ENCODE measurements at regions not wholly inside any gene's neighbourhood (a gene's known extent, or its start where the extent isn't known, plus 50 kb on each side); places are given as distances from the start of the nearest gene placed in this dataset.

DNA sequence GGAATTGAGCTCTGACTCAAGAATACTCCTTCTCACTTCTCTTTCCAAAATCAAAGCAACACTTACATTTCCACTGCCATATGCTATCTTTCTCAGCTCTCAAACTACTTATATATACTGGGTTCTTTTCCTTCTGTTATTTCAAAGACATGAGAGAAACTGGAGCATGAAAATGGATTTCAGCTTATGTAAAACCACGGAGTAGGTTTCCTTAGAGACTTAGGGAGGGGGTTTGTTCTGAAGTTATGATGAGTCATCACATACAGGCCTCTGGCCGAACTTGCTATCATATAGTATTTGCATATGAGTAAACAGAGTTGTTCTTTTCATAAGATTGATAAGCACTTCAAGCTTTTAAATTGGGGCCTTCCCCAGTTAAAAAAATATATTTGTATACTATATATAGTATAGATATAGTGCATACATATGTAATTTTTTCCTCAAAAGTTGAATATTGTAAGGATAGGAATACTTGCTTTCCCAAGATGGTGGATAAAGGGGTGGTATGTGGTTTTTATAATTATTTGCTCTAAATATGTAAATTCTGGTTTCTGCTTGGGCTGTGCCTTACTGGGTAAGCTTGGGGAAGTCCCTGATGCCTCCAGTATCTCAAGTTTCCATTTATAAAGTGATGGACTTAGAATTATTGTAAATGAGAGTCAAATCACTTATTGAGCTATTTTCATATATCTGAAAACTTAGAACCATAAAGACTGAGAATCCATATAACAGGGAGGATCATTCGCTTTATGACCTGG is 273.9 kb downstream of the RFPL4B start:
- TF ChIP-seq POLR2A (IDR thresholded peaks at IDR 0.05) (no peak), EP300 (IDR thresholded peaks at IDR 0.05) (no peak)
- TF ChIP-seq, protein P1, sequence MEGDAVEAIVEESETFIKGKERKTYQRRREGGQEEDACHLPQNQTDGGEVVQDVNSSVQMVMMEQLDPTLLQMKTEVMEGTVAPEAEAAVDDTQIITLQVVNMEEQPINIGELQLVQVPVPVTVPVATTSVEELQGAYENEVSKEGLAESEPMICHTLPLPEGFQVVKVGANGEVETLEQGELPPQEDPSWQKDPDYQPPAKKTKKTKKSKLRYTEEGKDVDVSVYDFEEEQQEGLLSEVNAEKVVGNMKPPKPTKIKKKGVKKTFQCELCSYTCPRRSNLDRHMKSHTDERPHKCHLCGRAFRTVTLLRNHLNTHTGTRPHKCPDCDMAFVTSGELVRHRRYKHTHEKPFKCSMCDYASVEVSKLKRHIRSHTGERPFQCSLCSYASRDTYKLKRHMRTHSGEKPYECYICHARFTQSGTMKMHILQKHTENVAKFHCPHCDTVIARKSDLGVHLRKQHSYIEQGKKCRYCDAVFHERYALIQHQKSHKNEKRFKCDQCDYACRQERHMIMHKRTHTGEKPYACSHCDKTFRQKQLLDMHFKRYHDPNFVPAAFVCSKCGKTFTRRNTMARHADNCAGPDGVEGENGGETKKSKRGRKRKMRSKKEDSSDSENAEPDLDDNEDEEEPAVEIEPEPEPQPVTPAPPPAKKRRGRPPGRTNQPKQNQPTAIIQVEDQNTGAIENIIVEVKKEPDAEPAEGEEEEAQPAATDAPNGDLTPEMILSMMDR (IDR thresholded peaks at IDR 0.05), result no peak

Data from ovary (tissue), 3 donors.